GM18519 (cell line): ENCODE measurements at regions not wholly inside any gene's neighbourhood (a gene's known extent, or its start where the extent isn't known, plus 50 kb on each side); places are given as distances from the start of the nearest gene placed in this dataset.

ENCODE experiments used
- ATAC-seq: cut with Tn5 transposase; IDR thresholded peaks from one replicate; pipeline ENCODE4 v1.9.1; 2021; ENCODE audit warnings: mild to moderate bottlenecking, moderate library complexity; ENCODE audit not compliant: unreplicated experiment, low FRiP score

- no peak for ATAC-seq
Measured at GRCh38 chr6:92559003-92559402, 860.4 kb downstream of the EPHA7 start.

GRCh38 chr6:92550501-92550900 is 868.9 kb downstream of the EPHA7 start:
- ATAC-seq, result no peak

GRCh38 chr6:92545861-92546260 is 873.5 kb downstream of the EPHA7 start:
- ATAC-seq, result no peak

DNA sequence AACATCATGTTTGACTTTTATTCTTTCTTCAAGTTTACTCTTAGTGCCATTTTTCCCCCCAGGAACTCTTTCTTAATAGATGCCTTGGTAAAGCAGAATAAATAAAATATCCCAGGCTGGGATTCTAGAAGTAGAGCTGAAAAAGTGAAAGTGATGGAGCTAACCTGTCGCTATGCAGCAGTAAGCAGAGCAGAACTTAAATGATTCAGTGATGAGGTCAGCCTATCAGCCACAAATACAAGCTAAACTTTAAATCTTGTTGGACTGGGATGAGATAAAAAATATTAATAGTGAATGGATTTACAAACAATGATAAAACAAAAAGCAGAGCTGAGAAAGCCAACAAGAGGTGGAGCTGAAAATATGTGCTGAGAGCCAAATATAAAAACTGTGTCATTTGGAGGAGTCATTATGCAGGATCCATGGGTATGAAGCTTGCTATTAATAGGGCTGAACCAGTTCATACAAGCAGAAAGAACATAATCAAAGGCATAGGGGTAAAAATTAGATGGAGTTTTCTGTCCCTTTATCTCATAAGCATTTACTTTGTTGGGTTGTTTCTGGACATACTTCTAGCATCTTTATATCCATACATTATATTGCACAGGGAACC is 877.8 kb downstream of the EPHA7 start:
- no peak for ATAC-seq

DNA sequence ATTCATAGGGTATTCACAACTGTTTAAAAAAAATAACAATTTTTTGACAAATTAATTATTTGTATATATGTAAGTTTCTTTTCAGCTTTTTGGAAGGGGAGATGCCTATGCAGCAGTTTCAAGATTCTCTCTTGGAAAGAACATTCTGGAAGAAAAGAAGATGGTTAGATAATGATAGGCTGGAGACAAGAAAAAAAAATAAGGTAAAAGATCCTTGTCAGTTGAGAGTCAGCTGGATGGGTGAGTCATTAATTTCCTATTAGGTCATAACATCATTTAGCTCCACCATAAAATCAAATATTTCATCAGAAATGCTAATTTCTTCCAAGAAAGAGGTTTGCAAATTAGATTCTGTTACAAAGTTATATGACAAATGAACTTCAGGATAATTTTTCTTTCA is 880.4 kb downstream of the EPHA7 start:
- no peak for ATAC-seq

- ATAC-seq, result no peak
Measured at GRCh38 chr6:92538275-92538674, 881.1 kb downstream of the EPHA7 start.

DNA sequence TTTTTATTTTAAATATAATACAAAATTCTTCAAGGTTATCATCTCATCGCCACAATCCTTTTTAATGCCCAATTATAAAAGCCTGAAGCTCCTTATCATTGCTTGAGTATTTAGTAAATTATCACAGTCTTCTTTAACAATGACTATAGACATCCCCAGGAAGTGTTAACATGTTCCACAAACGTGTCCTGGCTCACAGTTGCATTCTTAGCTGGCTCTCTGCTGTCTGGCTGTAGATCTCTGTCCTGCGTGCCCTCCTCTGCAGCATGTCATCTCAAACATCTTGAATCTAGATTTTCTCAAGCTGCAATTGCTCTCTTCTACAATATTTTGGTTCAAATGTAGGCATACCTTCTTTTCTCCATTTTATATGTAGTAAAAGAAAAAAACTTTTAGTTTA is 885.2 kb downstream of the EPHA7 start:
- no peak for ATAC-seq

GRCh38 chr6:92522589-92522988 is 896.8 kb downstream of the EPHA7 start:
- ATAC-seq, result no peak

- no peak for ATAC-seq
Measured at GRCh38 chr6:92521553-92521952, 897.8 kb downstream of the EPHA7 start.

DNA sequence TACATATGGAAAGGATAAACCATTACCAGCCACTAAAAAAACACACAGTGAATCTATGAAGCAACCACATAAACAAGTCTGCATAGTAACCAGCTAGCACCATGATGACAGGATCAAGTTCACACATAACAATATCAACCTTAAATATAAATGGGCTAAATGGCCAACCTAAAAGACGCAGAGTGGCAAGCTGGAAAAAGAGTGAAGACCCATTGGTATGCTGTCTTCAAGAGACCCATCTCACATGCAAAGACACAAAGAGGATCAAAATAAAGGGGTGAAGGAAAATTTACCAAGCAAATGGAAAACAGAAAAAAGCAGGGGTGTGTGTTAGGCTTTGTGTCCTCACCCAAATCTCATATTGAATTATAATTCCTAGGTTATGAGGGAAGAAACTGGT is 909.2 kb downstream of the EPHA7 start:
- ATAC-seq, result no peak

DNA sequence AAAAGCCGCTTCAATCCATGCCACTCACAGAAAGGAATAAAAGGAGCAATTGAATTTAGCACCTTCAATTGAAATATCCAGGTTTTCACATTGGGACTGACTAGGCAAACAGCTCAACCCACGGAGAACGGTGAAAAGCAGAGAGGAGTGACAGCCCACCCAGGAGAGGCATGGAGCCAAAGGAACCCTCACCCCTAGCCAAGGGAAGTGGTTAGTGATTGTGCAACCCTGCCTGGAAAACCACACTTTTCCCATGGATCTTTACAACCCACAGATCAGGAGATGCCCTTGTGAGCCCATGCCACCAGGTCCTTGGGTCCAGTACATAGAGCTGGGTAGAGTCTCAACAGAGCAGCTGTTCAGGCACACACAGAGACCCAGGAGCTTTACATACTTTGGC is 911.8 kb downstream of the EPHA7 start:
- ATAC-seq, result no peak

- no peak for ATAC-seq
Measured at GRCh38 chr6:92504509-92504908, 914.9 kb downstream of the EPHA7 start.

GRCh38 chr6:92497281-92497680 is 922.1 kb downstream of the EPHA7 start:
- no peak for ATAC-seq

GRCh38 chr6:92496527-92496926 is 922.8 kb downstream of the EPHA7 start:
- no peak for ATAC-seq

DNA sequence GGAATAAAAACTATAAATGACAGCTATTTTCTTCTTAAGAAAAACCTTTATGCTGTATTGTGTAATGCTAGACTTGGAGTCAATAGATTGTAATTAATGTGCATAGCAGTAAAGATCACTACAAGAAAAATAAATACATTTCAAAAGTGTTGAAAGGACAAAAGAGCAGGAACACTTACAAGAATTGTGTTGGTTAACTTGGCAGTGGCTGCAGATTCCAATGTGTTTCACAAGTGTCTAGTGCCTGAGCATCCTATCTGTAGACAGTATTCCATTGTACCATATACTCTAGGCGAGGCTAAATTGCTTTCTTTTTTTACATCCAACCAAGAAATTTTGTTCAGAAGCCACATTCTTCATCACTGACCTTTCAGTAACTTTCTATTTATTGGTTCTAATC is 924.1 kb downstream of the EPHA7 start:
- ATAC-seq, result no peak

DNA sequence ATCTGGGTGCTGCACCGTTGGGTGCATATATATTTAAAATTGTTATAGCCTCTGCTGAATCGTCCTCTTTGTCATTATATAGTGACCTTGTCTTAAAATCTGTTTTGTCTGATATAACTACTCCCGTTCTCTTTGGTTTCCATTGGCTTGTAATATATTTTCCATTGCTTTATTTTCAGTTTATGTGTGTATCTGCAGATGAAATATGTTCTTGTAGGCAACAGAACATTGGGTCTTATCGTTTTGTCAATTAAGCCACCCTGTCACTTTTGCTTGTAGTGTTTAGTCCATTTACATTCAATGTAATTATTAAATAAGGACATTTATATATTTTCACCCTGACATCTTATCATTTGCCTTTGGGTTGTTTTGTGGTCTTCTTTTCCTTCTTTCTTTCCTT is 933.9 kb downstream of the EPHA7 start:
- ATAC-seq, result no peak

- no peak for ATAC-seq
Measured at GRCh38 chr6:92479831-92480230, 939.5 kb downstream of the EPHA7 start.

DNA sequence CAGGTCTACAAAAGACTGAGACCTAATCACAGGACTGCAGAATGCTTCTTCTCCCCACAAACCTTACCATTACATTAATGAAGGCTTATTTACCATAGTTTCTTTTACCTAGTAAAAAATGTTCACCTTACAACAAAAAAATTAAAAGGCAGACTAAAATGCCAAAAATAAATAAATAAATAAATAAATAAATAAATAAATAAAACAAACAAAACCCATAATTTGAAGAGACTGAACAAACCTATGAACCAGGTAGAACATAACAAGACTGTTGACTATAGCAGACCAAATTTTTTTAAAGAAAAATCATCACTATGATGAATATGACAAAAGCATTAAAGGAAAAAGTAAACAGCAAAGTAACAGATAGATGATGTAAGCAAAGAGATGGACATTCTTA is 946.3 kb downstream of the EPHA7 start:
- ATAC-seq, result no peak

DNA sequence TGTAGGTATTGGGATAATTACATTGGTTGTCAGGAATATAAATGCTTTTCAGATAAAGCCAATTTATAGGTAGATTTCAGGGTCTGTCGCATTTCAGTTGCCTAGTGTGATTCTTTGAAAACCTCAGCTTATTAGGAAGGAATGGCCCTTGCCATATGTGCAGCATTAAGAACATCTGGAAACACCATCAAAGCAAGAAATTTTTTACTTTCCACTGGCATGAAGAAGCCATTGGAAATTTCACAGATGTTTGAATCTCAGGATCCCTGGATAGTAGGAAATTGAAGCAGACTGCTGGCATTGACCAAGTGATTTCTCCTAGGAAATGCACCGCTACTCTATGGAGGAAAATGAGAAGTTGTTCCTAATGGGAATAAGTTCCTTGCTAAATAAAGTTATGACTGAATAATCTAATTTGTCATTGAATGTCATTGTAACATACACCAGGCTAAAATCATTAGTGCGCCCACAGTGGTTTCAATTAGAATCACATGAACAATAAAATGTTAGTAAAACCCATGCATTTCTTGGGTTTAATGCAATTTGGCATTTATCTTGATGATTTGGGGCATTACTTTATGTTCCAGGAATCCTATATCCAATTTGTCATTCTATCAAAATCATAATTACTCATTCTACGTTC is 950.1 kb downstream of the EPHA7 start:
- no peak for ATAC-seq

DNA sequence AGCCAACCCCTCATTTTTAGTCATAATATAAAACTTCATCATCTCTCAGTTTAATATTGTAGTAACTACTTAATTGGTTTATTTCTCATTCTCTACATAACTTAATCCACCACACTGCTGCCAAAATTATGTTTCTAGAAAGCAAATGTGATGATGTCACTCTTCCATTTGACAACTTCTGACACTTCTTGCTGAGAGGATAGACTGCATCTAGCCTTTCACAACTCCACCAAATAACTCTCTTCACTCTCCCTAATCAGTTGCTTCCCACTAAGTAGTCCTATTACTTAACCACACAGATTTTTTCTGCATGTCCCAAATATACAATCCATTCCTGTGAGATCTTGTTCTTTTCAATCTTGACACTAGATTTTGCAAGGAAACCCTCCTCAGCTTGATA is 951.3 kb downstream of the EPHA7 start:
- no peak for ATAC-seq

DNA sequence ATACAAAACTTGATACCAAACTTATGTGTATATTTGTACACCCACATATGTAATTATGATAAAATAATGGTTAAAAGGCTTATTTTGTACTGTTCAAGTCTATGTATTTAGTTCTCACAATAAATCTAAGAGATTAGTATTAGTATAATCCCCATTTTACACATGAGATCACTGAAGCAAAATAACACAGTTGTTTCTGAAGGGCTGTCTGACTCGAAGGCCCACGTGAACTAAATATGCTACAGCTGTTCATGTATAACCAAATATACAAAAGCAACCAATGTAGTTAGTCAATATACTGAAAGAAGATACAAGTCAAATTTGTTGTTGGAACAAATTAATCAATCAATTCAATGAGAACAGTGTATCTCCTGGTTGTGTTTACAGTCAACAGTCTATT is 959.2 kb downstream of the EPHA7 start:
- no peak for ATAC-seq

DNA sequence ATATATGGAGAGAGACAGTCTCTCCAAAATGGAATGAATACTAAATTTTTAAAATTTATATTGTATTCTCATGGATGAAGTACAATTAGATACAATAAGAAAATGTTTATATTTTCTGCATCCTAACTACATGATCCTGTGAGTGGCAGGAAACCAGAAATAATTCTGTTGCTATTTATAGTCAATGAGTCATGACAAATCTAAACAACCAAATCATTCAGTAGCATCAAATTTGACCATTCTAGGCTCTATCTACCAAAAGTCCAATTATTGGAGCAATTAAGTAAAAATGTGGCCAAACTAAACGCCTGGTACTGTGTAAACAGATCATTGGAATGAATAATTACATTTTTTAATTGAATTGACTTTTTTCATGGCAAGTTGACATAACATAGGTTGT is 959.8 kb downstream of the EPHA7 start:
- no peak for ATAC-seq

- ATAC-seq, result no peak
Measured at GRCh38 chr6:92446052-92446451, 973.3 kb downstream of the EPHA7 start.
